C4-2B (cell line): ENCODE measurements at regions not wholly inside any gene's neighbourhood (a gene's known extent, or its start where the extent isn't known, plus 50 kb on each side); places are given as distances from the start of the nearest gene placed in this dataset.

ENCODE experiments used
- ZFX ChIP-seq: fragments of 450-650 bp; IDR thresholded peaks from 2 replicates; pipeline ENCODE4 v1.6.1; 2017
- TF ChIP-seq, protein P1 (sequence below): fragments of 450-650 bp; conservative IDR thresholded peaks from 2 replicates; pipeline ENCODE4 v1.5.1; 2017; ENCODE audit warnings: mild to moderate bottlenecking

DNA sequence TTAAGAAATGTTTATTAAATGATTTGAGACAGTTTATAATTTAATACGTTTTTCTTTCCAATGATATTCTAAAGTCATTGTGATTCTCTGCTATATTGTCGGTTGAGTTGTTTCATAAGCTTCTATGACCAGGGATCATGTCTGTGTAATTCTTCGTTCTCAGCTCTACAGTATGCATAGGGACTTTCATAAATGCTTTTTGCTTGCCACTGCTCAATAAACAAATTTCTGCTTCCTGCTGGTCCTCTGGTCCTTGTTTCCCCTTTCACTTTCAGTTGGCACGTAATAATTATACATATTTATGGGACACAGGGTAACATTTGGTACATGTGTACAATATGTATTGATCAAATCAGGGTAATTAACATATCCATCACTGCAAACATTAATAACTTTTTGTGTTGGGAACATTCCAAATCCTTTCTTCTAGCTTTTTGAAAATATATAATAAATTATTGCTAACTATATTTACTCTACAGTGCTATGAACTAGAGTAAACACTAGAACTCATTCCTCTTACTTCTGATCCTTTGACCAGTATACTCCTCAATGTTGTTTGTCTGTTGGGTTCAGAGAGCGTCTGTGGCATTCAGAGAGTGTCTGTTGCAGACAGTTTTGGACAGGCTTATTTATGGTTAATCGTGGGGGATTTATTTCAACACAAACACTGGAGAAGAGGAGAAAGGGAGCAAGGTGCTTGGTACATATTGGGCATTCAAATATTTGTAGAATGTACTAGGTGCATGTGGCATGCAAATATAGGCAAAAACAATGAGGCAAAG is 68.3 kb upstream of the SPANXB1 start:
- no peak for TF ChIP-seq ZFX
- TF ChIP-seq, protein P1, sequence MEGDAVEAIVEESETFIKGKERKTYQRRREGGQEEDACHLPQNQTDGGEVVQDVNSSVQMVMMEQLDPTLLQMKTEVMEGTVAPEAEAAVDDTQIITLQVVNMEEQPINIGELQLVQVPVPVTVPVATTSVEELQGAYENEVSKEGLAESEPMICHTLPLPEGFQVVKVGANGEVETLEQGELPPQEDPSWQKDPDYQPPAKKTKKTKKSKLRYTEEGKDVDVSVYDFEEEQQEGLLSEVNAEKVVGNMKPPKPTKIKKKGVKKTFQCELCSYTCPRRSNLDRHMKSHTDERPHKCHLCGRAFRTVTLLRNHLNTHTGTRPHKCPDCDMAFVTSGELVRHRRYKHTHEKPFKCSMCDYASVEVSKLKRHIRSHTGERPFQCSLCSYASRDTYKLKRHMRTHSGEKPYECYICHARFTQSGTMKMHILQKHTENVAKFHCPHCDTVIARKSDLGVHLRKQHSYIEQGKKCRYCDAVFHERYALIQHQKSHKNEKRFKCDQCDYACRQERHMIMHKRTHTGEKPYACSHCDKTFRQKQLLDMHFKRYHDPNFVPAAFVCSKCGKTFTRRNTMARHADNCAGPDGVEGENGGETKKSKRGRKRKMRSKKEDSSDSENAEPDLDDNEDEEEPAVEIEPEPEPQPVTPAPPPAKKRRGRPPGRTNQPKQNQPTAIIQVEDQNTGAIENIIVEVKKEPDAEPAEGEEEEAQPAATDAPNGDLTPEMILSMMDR = no peak
